ENCODE measurements at regions not wholly inside any gene's neighbourhood (a gene's known extent, or its start where the extent isn't known, plus 50 kb on each side); places are given as distances from the start of the nearest gene placed in this dataset.

- H3K4me2 ChIP-seq: no peak overlapping the region
- H3K4me1 ChIP-seq (ENCODE audit: insufficient read depth): peaks cover 8% of the 10 kb centered on the region
- no peak for DNase-seq (ENCODE audit: low spot score)
- no peaks in the 10 kb centered on the region for H4K20me1 ChIP-seq (replicated peaks; ENCODE audit: insufficient read depth)
- TF ChIP-seq, protein P1, sequence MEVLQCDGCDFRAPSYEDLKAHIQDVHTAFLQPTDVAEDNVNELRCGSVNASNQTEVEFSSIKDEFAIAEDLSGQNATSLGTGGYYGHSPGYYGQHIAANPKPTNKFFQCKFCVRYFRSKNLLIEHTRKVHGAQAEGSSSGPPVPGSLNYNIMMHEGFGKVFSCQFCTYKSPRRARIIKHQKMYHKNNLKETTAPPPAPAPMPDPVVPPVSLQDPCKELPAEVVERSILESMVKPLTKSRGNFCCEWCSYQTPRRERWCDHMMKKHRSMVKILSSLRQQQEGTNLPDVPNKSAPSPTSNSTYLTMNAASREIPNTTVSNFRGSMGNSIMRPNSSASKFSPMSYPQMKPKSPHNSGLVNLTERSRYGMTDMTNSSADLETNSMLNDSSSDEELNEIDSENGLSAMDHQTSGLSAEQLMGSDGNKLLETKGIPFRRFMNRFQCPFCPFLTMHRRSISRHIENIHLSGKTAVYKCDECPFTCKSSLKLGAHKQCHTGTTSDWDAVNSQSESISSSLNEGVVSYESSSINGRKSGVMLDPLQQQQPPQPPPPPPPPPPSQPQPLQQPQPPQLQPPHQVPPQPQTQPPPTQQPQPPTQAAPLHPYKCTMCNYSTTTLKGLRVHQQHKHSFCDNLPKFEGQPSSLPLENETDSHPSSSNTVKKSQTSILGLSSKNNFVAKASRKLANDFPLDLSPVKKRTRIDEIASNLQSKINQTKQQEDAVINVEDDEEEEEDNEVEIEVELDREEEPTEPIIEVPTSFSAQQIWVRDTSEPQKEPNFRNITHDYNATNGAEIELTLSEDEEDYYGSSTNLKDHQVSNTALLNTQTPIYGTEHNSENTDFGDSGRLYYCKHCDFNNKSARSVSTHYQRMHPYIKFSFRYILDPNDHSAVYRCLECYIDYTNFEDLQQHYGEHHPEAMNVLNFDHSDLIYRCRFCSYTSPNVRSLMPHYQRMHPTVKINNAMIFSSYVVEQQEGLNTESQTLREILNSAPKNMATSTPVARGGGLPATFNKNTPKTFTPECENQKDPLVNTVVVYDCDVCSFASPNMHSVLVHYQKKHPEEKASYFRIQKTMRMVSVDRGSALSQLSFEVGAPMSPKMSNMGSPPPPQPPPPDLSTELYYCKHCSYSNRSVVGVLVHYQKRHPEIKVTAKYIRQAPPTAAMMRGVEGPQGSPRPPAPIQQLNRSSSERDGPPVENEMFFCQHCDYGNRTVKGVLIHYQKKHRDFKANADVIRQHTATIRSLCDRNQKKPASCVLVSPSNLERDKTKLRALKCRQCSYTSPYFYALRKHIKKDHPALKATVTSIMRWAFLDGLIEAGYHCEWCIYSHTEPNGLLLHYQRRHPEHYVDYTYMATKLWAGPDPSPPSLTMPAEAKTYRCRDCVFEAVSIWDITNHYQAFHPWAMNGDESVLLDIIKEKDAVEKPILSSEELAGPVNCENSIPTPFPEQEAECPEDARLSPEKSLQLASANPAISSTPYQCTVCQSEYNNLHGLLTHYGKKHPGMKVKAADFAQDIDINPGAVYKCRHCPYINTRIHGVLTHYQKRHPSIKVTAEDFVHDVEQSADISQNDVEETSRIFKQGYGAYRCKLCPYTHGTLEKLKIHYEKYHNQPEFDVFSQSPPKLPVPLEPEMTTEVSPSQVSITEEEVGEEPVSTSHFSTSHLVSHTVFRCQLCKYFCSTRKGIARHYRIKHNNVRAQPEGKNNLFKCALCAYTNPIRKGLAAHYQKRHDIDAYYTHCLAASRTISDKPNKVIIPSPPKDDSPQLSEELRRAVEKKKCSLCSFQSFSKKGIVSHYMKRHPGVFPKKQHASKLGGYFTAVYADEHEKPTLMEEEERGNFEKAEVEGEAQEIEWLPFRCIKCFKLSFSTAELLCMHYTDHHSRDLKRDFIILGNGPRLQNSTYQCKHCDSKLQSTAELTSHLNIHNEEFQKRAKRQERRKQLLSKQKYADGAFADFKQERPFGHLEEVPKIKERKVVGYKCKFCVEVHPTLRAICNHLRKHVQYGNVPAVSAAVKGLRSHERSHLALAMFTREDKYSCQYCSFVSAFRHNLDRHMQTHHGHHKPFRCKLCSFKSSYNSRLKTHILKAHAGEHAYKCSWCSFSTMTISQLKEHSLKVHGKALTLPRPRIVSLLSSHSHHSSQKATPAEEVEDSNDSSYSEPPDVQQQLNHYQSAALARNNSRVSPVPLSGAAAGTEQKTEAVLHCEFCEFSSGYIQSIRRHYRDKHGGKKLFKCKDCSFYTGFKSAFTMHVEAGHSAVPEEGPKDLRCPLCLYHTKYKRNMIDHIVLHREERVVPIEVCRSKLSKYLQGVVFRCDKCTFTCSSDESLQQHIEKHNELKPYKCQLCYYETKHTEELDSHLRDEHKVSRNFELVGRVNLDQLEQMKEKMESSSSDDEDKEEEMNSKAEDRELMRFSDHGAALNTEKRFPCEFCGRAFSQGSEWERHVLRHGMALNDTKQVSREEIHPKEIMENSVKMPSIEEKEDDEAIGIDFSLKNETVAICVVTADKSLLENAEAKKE (CRISPR knock-in tag; IDR thresholded peaks at IDR 0.05): no peak
- no peak for TF ChIP-seq ETS1 (IDR thresholded peaks at IDR 0.05)
- no peak for TF ChIP-seq POLR2AphosphoS5 (IDR thresholded peaks at IDR 0.05; ENCODE audit: low read depth)
- TF ChIP-seq JUNB (IDR thresholded peaks at IDR 0.05; ENCODE audit: unreplicated experiment): no peak
- TF ChIP-seq EZH2phosphoT487 (IDR thresholded peaks at IDR 0.05; ENCODE audit: unreplicated experiment): no peak
- no peak for TF ChIP-seq NANOG (IDR thresholded peaks at IDR 0.05; ENCODE audit: borderline replicate concordance)
- no peak for TF ChIP-seq CREB1 (CRISPR knock-in tag; IDR thresholded peaks at IDR 0.05; ENCODE audit: low read depth)
- TF ChIP-seq, protein P2, sequence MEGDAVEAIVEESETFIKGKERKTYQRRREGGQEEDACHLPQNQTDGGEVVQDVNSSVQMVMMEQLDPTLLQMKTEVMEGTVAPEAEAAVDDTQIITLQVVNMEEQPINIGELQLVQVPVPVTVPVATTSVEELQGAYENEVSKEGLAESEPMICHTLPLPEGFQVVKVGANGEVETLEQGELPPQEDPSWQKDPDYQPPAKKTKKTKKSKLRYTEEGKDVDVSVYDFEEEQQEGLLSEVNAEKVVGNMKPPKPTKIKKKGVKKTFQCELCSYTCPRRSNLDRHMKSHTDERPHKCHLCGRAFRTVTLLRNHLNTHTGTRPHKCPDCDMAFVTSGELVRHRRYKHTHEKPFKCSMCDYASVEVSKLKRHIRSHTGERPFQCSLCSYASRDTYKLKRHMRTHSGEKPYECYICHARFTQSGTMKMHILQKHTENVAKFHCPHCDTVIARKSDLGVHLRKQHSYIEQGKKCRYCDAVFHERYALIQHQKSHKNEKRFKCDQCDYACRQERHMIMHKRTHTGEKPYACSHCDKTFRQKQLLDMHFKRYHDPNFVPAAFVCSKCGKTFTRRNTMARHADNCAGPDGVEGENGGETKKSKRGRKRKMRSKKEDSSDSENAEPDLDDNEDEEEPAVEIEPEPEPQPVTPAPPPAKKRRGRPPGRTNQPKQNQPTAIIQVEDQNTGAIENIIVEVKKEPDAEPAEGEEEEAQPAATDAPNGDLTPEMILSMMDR (conservative IDR thresholded peaks at IDR 0.05; ENCODE audit: low read depth in 2 of 2): no peak
- no peak for TF ChIP-seq STAT1 (IDR thresholded peaks at IDR 0.05; ENCODE audit: unreplicated experiment)
- no peak for TF ChIP-seq ZNF114 (CRISPR knock-in tag; IDR thresholded peaks at IDR 0.05)
- no peak for TF ChIP-seq ZNF331 (CRISPR knock-in tag; IDR thresholded peaks at IDR 0.05; ENCODE audit: low read depth)
- TF ChIP-seq, protein P3, sequence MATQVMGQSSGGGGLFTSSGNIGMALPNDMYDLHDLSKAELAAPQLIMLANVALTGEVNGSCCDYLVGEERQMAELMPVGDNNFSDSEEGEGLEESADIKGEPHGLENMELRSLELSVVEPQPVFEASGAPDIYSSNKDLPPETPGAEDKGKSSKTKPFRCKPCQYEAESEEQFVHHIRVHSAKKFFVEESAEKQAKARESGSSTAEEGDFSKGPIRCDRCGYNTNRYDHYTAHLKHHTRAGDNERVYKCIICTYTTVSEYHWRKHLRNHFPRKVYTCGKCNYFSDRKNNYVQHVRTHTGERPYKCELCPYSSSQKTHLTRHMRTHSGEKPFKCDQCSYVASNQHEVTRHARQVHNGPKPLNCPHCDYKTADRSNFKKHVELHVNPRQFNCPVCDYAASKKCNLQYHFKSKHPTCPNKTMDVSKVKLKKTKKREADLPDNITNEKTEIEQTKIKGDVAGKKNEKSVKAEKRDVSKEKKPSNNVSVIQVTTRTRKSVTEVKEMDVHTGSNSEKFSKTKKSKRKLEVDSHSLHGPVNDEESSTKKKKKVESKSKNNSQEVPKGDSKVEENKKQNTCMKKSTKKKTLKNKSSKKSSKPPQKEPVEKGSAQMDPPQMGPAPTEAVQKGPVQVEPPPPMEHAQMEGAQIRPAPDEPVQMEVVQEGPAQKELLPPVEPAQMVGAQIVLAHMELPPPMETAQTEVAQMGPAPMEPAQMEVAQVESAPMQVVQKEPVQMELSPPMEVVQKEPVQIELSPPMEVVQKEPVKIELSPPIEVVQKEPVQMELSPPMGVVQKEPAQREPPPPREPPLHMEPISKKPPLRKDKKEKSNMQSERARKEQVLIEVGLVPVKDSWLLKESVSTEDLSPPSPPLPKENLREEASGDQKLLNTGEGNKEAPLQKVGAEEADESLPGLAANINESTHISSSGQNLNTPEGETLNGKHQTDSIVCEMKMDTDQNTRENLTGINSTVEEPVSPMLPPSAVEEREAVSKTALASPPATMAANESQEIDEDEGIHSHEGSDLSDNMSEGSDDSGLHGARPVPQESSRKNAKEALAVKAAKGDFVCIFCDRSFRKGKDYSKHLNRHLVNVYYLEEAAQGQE (IDR thresholded peaks at IDR 0.05; ENCODE audit: unreplicated experiment): no peak
- TF ChIP-seq EZH2 (IDR thresholded peaks at IDR 0.05; ENCODE audit: low read depth, unreplicated experiment): no peak
- no peaks in the 10 kb centered on the region for H3F3A ChIP-seq (replicated peaks; ENCODE audit: low read depth)
- H3K27me3 ChIP-seq (ENCODE audit: insufficient read depth): no peaks in the 10 kb centered on the region
- no peaks in the 10 kb centered on the region for H3K36me3 Mint-ChIP-seq (ENCODE audit: low read depth)
- peaks cover 2% of the 10 kb centered on the region; the same call in 2 of the 3 replicates for H3K4me1 Mint-ChIP-seq
- no peaks in the 10 kb centered on the region for H3K9me3 Mint-ChIP-seq
- no peak overlapping the region for H3K27ac ChIP-seq (ENCODE audit: low read depth)
- H3K4me3 Mint-ChIP-seq: no peak overlapping the region
- no peak overlapping the region for H3K4me3 ChIP-seq
- H3K27ac Mint-ChIP-seq: no peak overlapping the region
- H2AFZ ChIP-seq: no peak overlapping the region
- H3K27me3 Mint-ChIP-seq (ENCODE audit: insufficient read depth, low read depth, poor library complexity): no peaks in the 10 kb centered on the region
- no peaks in the 10 kb centered on the region for H3K9me2 ChIP-seq (ENCODE audit: insufficient read depth)
- no peak for ATAC-seq
- H3K79me2 ChIP-seq (replicated peaks; ENCODE audit: insufficient read depth): no peaks in the 10 kb centered on the region
- H3K36me3 ChIP-seq (ENCODE audit: insufficient read depth): no peaks in the 10 kb centered on the region
These were observed 419.2 kb downstream of the NR4A2 start for GRCh38 chr2:155913356-155913755.

Data from GM23338 (cell line).